ENCODE measurements at regions not wholly inside any gene's neighbourhood (a gene's known extent, or its start where the extent isn't known, plus 50 kb on each side); places are given as distances from the start of the nearest gene placed in this dataset.

- TF ChIP-seq POLR2AphosphoS5 (IDR thresholded peaks at IDR 0.05), result no peak
- no peak for TF ChIP-seq EP300 (IDR thresholded peaks at IDR 0.05)
These were observed 373.4 kb downstream of the PDGFC start for GRCh38 chr4:156598138-156598681.

Measured in sigmoid colon (tissue), 4 donors.